ENCODE measurements at regions not wholly inside any gene's neighbourhood (a gene's known extent, or its start where the extent isn't known, plus 50 kb on each side); places are given as distances from the start of the nearest gene placed in this dataset.

DNA sequence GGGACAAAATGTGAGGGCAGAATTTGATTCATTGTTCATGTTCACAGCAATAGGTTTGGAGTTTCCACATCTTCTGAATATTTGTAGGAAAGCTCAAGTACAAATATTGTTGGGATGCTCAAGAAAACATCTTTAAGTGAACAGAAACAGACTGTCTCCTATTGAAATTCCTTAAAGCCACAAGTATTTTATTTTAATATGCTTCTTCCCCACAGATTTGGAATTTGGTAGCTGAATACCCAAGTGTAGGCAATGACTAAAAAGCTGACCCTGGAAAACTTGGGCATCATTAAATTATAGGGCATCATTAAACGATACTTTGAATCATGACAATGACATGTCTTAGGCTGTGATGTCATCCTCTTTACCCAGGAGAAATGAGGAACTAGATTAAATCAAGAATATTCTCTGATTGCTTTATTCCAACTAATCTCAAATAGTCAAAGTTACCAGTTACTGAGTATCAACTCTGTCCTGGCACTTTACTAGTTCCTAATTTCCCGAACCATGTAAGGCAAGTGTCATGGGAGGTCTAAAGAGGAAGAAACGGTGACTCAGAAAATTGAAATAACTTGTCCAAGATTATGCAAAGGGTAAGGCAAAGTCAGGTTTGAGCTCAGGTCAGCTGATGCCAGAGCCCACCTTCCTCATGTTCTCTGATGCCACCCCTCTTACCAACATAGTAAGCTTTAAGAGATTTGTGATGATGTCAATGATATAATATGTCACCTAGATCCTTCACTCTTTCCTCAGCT, 223.1 kb upstream of the LEF1 start:
- TF ChIP-seq, protein P1, sequence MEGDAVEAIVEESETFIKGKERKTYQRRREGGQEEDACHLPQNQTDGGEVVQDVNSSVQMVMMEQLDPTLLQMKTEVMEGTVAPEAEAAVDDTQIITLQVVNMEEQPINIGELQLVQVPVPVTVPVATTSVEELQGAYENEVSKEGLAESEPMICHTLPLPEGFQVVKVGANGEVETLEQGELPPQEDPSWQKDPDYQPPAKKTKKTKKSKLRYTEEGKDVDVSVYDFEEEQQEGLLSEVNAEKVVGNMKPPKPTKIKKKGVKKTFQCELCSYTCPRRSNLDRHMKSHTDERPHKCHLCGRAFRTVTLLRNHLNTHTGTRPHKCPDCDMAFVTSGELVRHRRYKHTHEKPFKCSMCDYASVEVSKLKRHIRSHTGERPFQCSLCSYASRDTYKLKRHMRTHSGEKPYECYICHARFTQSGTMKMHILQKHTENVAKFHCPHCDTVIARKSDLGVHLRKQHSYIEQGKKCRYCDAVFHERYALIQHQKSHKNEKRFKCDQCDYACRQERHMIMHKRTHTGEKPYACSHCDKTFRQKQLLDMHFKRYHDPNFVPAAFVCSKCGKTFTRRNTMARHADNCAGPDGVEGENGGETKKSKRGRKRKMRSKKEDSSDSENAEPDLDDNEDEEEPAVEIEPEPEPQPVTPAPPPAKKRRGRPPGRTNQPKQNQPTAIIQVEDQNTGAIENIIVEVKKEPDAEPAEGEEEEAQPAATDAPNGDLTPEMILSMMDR (IDR thresholded peaks at IDR 0.05), result no peak
- Histone ChIP-seq H3K27ac (no peak overlapping the region), H3K9me3 (no peaks in the 10 kb centered on the region), H3K4me3 (no peak overlapping the region), H3K4me1 (no peaks in the 10 kb centered on the region), H3K36me3 (no peaks in the 10 kb centered on the region), H3K27me3 (no peaks in the 10 kb centered on the region)
- no peak for DNase-seq (ENCODE audit: low spot score)

DNA sequence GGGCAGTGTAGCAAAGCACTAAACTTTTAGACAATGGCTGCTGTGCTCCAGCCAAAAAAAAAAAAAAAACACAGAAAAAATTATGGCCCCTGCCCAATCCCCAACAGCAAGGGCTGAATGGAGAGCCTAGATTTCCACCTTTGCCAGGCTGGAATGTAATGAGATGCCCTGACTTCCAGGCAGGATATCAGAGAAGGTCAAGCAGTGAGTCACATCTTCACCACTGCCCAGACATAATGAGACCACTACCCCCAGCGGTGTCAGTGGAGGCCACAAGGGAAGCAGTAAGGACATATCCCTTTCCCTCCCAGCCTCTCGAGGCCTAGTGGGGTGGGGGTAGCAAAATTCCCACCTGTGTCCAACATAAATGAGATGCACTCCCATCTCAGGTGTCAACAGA, 216.3 kb upstream of the LEF1 start:
- Histone ChIP-seq H3K4me3 (no peak overlapping the region), H3K27ac (no peak overlapping the region), H3K4me1 (no peaks in the 10 kb centered on the region), H3K36me3 (no peaks in the 10 kb centered on the region), H3K9me3 (no peaks in the 10 kb centered on the region), H3K27me3 (no peaks in the 10 kb centered on the region)
- TF ChIP-seq, protein P1 (IDR thresholded peaks at IDR 0.05), result no peak
- DNase-seq (ENCODE audit: low spot score), result no peak

DNA sequence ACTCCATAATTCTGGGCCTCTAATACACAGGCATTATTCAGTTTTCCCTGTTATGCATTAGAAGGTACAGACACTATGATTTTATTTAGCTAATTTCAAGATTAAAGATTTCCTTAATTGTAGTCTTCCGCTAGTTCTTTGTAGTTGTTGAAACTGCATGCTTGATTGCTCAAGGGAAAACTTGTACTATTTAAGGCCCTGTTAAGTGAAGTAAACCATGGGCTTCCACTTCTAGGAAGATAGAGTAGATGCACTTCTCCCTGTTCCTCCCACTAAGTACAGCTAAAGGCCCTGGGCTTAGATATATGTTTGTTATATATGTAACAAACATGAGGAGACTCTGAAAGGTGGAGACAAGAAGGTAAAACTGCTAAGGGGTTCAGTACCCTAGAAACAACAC, 215.8 kb upstream of the LEF1 start:
- Histone ChIP-seq H3K9me3 (no peaks in the 10 kb centered on the region), H3K36me3 (no peaks in the 10 kb centered on the region), H3K4me1 (no peaks in the 10 kb centered on the region), H3K4me3 (no peak overlapping the region), H3K27me3 (no peaks in the 10 kb centered on the region), H3K27ac (no peak overlapping the region)
- DNase-seq (ENCODE audit: low spot score), result no peak
- TF ChIP-seq, protein P1 (IDR thresholded peaks at IDR 0.05), result no peak

DNA sequence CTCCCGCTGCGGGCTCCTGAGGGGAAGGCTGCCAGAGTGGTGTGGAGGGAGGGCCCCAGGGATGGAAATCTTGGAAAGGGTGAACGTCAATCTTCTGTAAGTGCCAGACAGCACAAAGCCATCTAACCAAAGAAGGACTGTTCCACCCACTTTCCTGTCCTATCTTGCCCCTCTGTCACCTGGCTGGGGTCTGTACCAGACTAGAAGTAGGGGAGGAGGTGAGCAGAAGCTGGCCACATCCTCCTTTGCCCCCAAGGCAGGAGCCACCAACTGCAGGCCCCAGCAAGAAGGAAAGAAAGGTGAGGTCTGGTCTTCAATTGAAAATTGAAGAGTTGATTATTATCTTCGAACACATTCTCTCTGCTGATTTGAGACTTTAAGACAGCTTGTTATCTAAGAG, 214.4 kb upstream of the LEF1 start:
- H3K4me3 ChIP-seq, result no peak overlapping the region
- TF ChIP-seq, protein P1 (IDR thresholded peaks at IDR 0.05), result no peak
- DNase-seq (ENCODE audit: low spot score), result no peak
- H3K9me3 ChIP-seq, result no peaks in the 10 kb centered on the region
- no peaks in the 10 kb centered on the region for H3K4me1 ChIP-seq
- H3K36me3 ChIP-seq, result no peaks in the 10 kb centered on the region
- no peak overlapping the region for H3K27ac ChIP-seq
- no peaks in the 10 kb centered on the region for H3K27me3 ChIP-seq

DNA sequence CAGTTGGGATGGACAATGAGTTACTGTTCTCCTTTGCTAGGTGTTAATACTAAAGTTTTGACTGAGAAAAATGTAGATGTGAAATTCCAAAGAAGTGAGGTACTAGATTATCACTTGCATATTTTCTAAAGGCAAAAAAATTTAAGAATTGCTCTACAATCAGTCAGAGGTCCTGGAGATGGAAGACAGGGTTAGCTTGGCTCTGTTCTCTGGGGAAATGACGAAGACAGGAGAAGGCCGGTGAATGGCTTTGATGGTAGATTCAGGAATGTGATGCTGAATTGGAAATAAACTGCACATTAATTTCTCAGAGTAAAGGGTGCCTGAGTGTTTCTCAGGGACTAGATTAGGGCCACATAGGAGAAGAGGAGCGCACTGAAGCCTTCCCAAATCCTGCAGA, 214.0 kb upstream of the LEF1 start:
- H3K4me1 ChIP-seq, result no peaks in the 10 kb centered on the region
- no peaks in the 10 kb centered on the region for H3K9me3 ChIP-seq
- DNase-seq (ENCODE audit: low spot score), result no peak
- H3K36me3 ChIP-seq, result no peaks in the 10 kb centered on the region
- H3K27ac ChIP-seq, result no peak overlapping the region
- H3K27me3 ChIP-seq, result no peaks in the 10 kb centered on the region
- TF ChIP-seq, protein P1 (IDR thresholded peaks at IDR 0.05), result no peak
- no peak overlapping the region for H3K4me3 ChIP-seq

DNA sequence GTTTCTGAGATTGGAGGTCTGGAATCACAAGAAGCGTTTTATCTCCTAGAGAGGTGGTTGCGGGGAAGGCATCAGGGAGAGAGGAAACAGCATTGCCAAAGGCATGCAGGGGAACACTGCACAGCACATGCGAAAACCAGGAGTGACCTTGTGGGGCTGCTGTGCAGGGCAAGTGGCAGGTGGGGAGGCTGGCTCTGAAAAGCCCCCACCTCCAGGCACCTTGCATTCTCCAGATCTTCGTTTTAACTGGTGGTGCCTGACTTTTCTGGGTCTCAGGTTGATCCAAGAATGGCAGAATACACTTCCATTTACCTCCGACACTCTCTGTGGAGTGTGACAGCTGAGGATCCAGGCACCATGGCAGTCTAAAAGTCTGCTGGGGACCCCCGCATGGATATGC, 209.4 kb upstream of the LEF1 start:
- Histone ChIP-seq H3K27me3 (no peaks in the 10 kb centered on the region), H3K4me1 (no peaks in the 10 kb centered on the region), H3K9me3 (no peaks in the 10 kb centered on the region), H3K36me3 (no peaks in the 10 kb centered on the region), H3K4me3 (no peak overlapping the region), H3K27ac (no peak overlapping the region)
- DNase-seq (ENCODE audit: low spot score), result no peak
- TF ChIP-seq, protein P1 (IDR thresholded peaks at IDR 0.05), result no peak

All from right atrium auricular region (tissue), 2 donors.